Chondrocyte (in vitro differentiated cells): ENCODE measurements at regions not wholly inside any gene's neighbourhood (a gene's known extent, or its start where the extent isn't known, plus 50 kb on each side); places are given as distances from the start of the nearest gene placed in this dataset.
"Not testable (repeated sequence)": the region's sequence is repeated elsewhere in the genome, so short reads cannot be mapped to it uniquely, and the experiment has no call there.

Source experiments
- DNase-seq: peaks from one replicate; pipeline ENCODE4 v3.0.0; 2021; ENCODE audit warnings: mixed read lengths, low spot score
- H3K27ac Mint-ChIP-seq: one replicate; pipeline ENCODE4 v1.8.0; 2021; ENCODE audit warnings: mild to moderate bottlenecking, moderate library complexity, mixed read lengths; ENCODE audit not compliant: unreplicated experiment
- H3K27me3 Mint-ChIP-seq: 2 replicates; pipeline ENCODE4 v1.8.0; 2021; ENCODE audit warnings: low read depth, mixed read lengths
- H3K36me3 Mint-ChIP-seq: 2 replicates; pipeline ENCODE4 v1.8.0; 2021; ENCODE audit warnings: low read depth, mixed read lengths
- H3K4me1 Mint-ChIP-seq: 2 replicates; pipeline ENCODE4 v1.8.0; 2021; ENCODE audit warnings: low read depth, mild to moderate bottlenecking, mixed read lengths
- H3K4me3 Mint-ChIP-seq: one replicate; pipeline ENCODE4 v1.8.0; 2021; ENCODE audit warnings: mild to moderate bottlenecking, moderate library complexity, mixed read lengths; ENCODE audit not compliant: unreplicated experiment
- H3K9me3 Mint-ChIP-seq: 2 replicates; pipeline ENCODE4 v1.8.0; 2021; ENCODE audit warnings: low read depth, mixed read lengths
- CTCF ChIP-seq: fragments of 200-600 bp; sonication (generic); IDR thresholded peaks from 2 replicates; pipeline ENCODE4 v1.5.0; 2021; ENCODE audit warnings: antibody characterized with exemption, mild to moderate bottlenecking, moderate library complexity

- no peaks in the 10 kb centered on the region for H3K4me1 Mint-ChIP-seq
- H3K36me3 Mint-ChIP-seq, result peaks cover 2% of the 10 kb centered on the region
- H3K27me3 Mint-ChIP-seq, result no peaks in the 10 kb centered on the region
- no peaks in the 10 kb centered on the region for H3K9me3 Mint-ChIP-seq
- no peak overlapping the region for H3K4me3 Mint-ChIP-seq
- DNase-seq, result no peak
- no peak for TF ChIP-seq CTCF
- no peak overlapping the region for H3K27ac Mint-ChIP-seq
Observed at GRCh38 chr7:65800890-65801341, 72.0 kb upstream of the VKORC1L1 start.

- Mint-ChIP-seq H3K4me1 (no peaks in the 10 kb centered on the region), H3K9me3 (no peaks in the 10 kb centered on the region), H3K36me3 (no peaks in the 10 kb centered on the region), H3K27me3 (no peaks in the 10 kb centered on the region), H3K27ac (no peak overlapping the region), H3K4me3 (no peak overlapping the region)
- TF ChIP-seq CTCF, result no peak
- DNase-seq, result no peak
Observed at GRCh38 chr7:65804887-65805286, 68.0 kb upstream of the VKORC1L1 start.

- not testable (repeated sequence) for H3K27me3 Mint-ChIP-seq, DNase-seq, H3K4me1 Mint-ChIP-seq, H3K27ac Mint-ChIP-seq, H3K4me3 Mint-ChIP-seq, H3K36me3 Mint-ChIP-seq, H3K9me3 Mint-ChIP-seq
Observed at GRCh38 chr7:65807067-65807466, 65.8 kb upstream of the VKORC1L1 start.

GRCh38 chr7:65809259-65809981, 63.5 kb upstream of the VKORC1L1 start:
- TF ChIP-seq CTCF, result no peak
- DNase-seq, result no peak
- Mint-ChIP-seq H3K27ac (no peak overlapping the region), H3K27me3 (no peaks in the 10 kb centered on the region), H3K36me3 (no peaks in the 10 kb centered on the region), H3K4me1 (peaks cover under 1% of the 10 kb centered on the region), H3K9me3 (no peaks in the 10 kb centered on the region), H3K4me3 (no peak overlapping the region)

- TF ChIP-seq CTCF, result no peak
- H3K36me3 Mint-ChIP-seq, result no peaks in the 10 kb centered on the region
- H3K27me3 Mint-ChIP-seq, result no peaks in the 10 kb centered on the region
- no peak for DNase-seq
- no peak overlapping the region for H3K27ac Mint-ChIP-seq
- peaks cover 6% of the 10 kb centered on the region for H3K4me1 Mint-ChIP-seq
- no peaks in the 10 kb centered on the region for H3K9me3 Mint-ChIP-seq
- no peak overlapping the region for H3K4me3 Mint-ChIP-seq
Observed at GRCh38 chr7:65809982-65810288, 62.9 kb upstream of the VKORC1L1 start.

GRCh38 chr7:65812281-65812680, 60.6 kb upstream of the VKORC1L1 start:
- no peaks in the 10 kb centered on the region for H3K9me3 Mint-ChIP-seq
- no peak overlapping the region for H3K4me3 Mint-ChIP-seq
- DNase-seq, result no peak
- H3K36me3 Mint-ChIP-seq, result no peaks in the 10 kb centered on the region
- H3K27ac Mint-ChIP-seq, result no peak overlapping the region
- H3K4me1 Mint-ChIP-seq, result peaks cover 11% of the 10 kb centered on the region
- no peaks in the 10 kb centered on the region for H3K27me3 Mint-ChIP-seq
- no peak for TF ChIP-seq CTCF

- DNase-seq, result not testable (repeated sequence)
Observed at GRCh38 chr7:65814556-65815167, 58.2 kb upstream of the VKORC1L1 start.

More at GRCh38 chr7:65814556-65815167, 58.2 kb upstream of the VKORC1L1 start:
- Mint-ChIP-seq H3K27ac (peak overlapping the region; percentile 63), H3K4me1 (peaks cover 11% of the 10 kb centered on the region)
- not testable (repeated sequence) for H3K4me3 Mint-ChIP-seq, H3K9me3 Mint-ChIP-seq, H3K27me3 Mint-ChIP-seq, H3K36me3 Mint-ChIP-seq
